Renal cortex interstitium (tissue), 11 donors: ENCODE measurements at regions not wholly inside any gene's neighbourhood (a gene's known extent, or its start where the extent isn't known, plus 50 kb on each side); places are given as distances from the start of the nearest gene placed in this dataset.

Source experiments
- DNase-seq, 11 donors: peaks; one replicate each; pipeline ENCODE4 v3.0.0-alpha.2; 2013; ENCODE audit warnings: low read depth in 9 of 11, low spot score in 4 of 11; ENCODE audit errors: extremely low read depth in 1 of 11

DNA sequence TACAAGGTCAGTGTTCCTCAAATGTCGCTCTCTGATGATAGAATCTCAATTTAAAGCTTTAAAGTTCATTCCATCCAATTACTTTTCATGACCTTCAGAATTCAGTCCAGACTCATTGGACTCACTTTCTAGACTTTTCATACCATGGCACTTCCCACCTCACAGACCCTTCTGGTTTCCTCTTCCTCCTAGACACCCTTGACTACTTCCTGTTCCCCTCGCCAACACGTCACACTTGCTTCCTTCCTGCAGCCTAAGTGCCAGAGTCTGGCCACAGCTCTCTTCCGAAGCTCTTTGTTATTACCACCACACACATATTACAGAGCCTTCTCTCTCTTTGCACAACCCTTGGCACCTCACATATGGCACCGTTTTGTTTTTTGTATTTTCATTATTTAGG is 59.1 kb upstream of the UMPS start:
- no peak for DNase-seq

DNA sequence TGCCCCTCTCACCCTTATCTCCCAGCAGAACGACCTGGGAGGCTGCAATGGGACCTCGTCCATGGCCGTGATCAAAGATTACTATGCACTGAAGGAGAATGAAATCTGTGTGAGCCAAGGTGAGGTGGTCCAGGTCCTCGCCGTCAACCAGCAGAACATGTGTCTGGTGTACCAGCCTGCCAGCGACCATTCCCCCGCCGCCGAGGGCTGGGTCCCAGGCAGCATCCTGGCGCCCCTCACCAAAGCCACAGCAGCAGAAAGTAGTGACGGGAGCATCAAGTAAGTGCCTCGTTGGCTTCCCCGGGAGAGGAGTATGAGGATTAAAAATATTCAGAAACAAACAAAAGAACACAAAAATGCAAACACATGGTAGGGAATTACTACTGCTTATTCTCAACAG is 55.9 kb upstream of the UMPS start:
- DNase-seq, result no peak

DNA sequence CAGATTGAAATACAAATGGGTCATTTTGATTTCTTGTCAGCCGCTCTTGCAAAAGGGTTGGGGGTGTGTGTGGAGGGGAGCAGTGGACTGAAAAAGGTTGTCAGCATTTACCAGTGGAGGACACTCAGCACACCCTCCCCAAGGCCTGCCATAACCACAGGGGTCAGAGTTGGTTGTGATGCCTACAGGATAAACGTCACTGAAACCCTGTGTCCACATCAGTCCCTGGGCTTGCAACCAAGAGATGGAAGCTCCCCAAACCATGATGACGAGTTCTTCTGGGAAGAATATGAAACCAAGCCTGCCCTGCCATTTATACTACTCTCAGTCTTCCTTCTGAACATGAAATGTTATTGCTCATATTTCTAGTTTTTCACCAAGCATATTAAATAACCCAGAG is 54.0 kb upstream of the UMPS start:
- no peak for DNase-seq

DNA sequence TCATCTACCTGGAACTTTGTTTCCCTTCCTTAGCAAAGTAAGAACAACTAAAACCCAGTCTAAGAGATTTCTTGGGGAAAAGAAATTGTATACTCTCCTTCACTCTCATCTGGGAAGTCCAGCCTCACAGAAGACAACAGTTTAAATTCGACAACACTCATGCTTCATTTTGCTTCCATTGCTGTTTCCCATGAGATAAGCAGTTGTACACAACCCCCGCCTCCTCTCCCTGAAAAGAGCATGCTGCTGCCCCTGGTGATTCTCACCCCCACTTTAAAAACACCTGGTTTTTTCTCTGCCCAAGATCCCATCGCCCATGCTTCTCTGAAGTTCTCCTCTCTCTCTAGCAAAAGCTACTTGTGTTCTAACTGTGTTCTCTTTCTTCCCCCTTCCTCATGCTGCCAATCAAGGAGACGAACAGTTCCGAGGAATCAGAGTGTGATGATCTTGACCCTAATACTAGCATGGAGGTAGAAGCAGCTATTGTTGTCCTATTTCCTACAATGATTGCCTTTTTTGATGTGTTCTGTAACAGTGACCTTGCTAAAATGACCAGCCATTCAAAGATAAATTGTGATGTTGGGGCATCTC is 51.1 kb upstream of the UMPS start:
- DNase-seq, result no peak
